ENCODE measurements at regions not wholly inside any gene's neighbourhood (a gene's known extent, or its start where the extent isn't known, plus 50 kb on each side); places are given as distances from the start of the nearest gene placed in this dataset.
"Not testable (repeated sequence)": the region's sequence is repeated elsewhere in the genome, so short reads cannot be mapped to it uniquely, and the experiment has no call there.

DNA sequence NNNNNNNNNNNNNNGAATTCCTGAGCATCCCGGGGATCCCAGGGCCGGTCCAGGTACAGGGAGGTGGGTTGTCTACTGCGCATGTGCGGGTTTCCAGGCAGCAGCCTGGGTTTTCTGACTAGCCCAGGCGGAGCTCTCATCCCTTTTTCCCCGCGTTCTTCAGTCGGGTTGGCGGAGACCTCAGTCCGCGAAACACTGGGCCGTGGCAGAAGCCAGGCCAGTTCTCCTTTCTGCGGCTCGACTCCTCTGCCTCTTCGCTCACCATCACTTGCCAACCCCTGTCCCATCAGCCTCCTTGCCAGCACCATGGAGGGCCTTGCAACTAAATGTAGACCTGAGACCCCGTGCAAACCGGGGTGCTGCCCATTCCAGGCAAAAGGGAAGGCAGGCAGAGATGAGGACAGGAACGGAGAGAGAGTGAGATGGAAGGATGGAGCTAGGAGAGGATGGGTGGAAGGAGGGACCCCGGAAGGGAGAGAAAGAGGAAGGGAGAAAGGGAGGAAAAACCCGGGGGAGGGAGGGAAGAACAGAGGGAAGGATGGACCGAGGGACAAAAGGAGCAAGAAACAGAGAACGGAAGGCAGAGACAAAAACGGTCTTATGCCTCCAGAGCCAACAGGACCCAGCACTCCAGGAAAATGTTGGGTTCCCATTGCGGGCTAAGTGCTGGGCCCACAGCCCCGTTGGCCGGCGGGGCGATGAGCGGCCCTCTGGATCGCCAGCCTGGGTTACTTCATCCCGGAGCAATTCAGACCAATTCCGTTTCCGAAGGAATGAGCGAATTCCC, 445.4 kb upstream of the DEFB115 start:
- Histone ChIP-seq H3K9me3 (ENCODE audit: control extremely low read depth in 1 of 5, control insufficient read depth in 4 of 5, insufficient read depth in 2 of 5, low read depth in 1 of 5, low read length in 4 of 5) (peaks cover 0 to 35% (median 33%) of the 10 kb centered on the region in 5 experiments), H3K27me3 (replicated peaks in 2 of 5; ENCODE audit: control insufficient read depth in 4 of 5, insufficient read depth in 5 of 5, low read length in 4 of 5) (peaks cover 0 to 9% (median 0%) of the 10 kb centered on the region in 5 experiments), H3K4me3 (ENCODE audit: control insufficient read depth in 1 of 7, extremely low read depth in 1 of 7, insufficient read depth in 4 of 7, low read depth in 2 of 7, low read length in 6 of 7) (peak overlapping the region in 2 of 7 experiments; percentile 34 to 61), H3K27ac (ENCODE audit: insufficient read depth in 1 of 2, low read depth in 1 of 2, low read length in 2 of 2, poor library complexity in 1 of 2, severe bottlenecking in 2 of 2) (no peak overlapping the region), H3K36me3 (ENCODE audit: control insufficient read depth in 4 of 4, insufficient read depth in 4 of 4, low read length in 3 of 4) (no peaks in the 10 kb centered on the region), H3K4me1 (ENCODE audit: control extremely low read depth in 1 of 4, control insufficient read depth in 4 of 4, insufficient read depth in 4 of 4, low read length in 3 of 4) (peaks cover 0 to 2% (median 0%) of the 10 kb centered on the region in 4 experiments)
- CTCF ChIA-PET, result no interaction called here
- POLR2A ChIA-PET, result no interaction called here
- DNase-seq, result peak; percentile 24 to 69 (median 59)
- 75% methylated on average over 34 of the region's 34 CpGs for WGBS (ENCODE audit: insufficient coverage)

DNA sequence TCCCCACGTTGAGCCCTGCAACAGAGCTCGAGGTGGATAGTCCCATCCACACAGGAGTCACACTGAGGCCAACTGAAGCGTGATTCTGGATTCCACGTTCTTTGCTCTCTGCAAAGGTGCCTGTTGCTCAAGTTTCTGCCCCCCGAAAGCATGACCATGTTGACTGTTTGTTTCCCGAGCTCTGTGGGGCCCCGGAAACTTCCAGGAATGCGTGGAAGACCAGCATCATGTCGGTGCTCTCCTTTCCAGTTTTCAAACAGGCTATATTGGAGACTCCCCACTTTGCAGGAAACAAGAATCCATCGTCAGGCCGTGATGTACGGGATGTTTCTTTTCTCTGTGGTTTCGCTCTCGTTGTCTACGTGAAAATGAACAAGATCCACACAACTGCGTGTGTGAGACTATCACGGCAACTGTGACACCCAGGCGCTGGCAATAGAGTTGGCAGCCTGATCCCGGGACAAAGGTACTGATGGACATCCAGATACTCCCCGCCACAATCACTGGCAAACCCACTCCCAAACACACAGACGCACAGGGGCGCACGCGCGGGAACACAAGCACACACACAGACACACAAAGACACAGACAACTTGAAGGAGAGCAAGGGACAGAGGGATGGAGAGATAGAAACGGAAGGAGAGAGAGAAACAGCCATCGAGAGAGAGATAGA, 444.6 kb upstream of the DEFB115 start:
- Histone ChIP-seq H3K9me3 (ENCODE audit: control extremely low read depth in 1 of 5, control insufficient read depth in 4 of 5, insufficient read depth in 2 of 5, low read depth in 1 of 5, low read length in 4 of 5) (peaks cover 0 to 36% (median 33%) of the 10 kb centered on the region in 5 experiments), H3K27me3 (replicated peaks in 2 of 5; ENCODE audit: control insufficient read depth in 4 of 5, insufficient read depth in 5 of 5, low read length in 4 of 5) (peaks cover 0 to 9% (median 0%) of the 10 kb centered on the region in 5 experiments), H3K27ac (ENCODE audit: insufficient read depth in 1 of 2, low read depth in 1 of 2, low read length in 2 of 2, poor library complexity in 1 of 2, severe bottlenecking in 2 of 2) (no peak overlapping the region), H3K4me1 (ENCODE audit: control extremely low read depth in 1 of 4, control insufficient read depth in 4 of 4, insufficient read depth in 4 of 4, low read length in 3 of 4) (peaks cover 0 to 2% (median 0%) of the 10 kb centered on the region in 4 experiments), H3K4me3 (ENCODE audit: control insufficient read depth in 1 of 7, extremely low read depth in 1 of 7, insufficient read depth in 4 of 7, low read depth in 2 of 7, low read length in 6 of 7) (no peak overlapping the region), H3K36me3 (ENCODE audit: control insufficient read depth in 4 of 4, insufficient read depth in 4 of 4, low read length in 3 of 4) (no peaks in the 10 kb centered on the region)
- DNase-seq, result no peak
- ChIA-PET POLR2A (no interaction called here), CTCF (no interaction called here)
- 80% methylated on average over 25 of the region's 27 CpGs for WGBS (ENCODE audit: insufficient coverage)

DNA sequence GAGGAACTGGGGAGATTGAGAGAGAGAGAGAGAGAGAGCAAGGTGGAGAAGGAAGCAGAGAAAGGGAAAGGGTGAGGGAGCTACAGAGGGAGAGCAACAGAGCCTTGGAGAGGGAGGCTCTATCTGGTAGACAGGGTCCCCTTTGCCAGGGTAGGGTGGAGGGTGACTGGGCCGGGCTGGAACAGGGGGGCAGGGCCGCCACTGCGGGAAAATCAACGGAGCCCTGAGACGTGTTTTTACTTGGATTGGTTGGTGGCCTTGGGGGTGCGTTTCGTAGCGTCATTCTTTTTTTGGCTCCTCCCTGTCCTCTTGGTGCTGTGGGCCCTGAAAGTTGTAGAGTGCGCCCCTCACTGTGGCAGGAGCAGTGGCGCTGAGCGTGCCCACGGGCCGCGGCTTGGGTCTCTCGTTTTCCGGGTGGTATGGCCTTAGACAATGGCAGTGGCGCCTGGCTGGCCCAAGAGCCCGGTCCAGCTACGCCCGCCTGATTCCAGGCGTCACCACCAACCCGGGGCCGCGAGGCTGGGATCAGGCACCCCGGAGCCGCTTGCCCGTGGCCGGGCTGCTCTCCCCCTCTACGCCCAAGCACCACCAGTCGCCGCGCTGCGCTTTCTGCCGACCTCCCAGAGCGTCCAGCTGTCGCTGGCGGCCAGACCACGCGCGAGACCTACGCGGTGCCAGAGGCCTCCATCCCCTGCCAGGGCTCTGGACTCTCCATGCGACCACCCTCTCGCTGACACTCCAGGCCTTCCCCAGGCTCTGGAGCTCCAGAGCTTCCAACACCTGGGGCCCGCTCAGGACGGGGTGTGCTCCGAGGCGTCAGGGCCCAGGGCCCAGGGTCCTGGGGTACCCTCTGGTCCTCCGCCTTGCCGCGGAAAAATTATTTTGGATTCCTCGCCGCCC, 443.8 kb upstream of the DEFB115 start:
- H3K9me3 ChIP-seq (ENCODE audit: control extremely low read depth in 1 of 5, control insufficient read depth in 4 of 5, insufficient read depth in 2 of 5, low read depth in 1 of 5, low read length in 4 of 5), result peaks cover 0 to 36% (median 33%) of the 10 kb centered on the region in 5 experiments
- H3K4me3 ChIP-seq (ENCODE audit: control insufficient read depth in 1 of 7, extremely low read depth in 1 of 7, insufficient read depth in 4 of 7, low read depth in 2 of 7, low read length in 6 of 7); H3K27me3 ChIP-seq (replicated peaks in 2 of 5; ENCODE audit: control insufficient read depth in 4 of 5, insufficient read depth in 5 of 5, low read length in 4 of 5); DNase-seq; H3K36me3 ChIP-seq (ENCODE audit: control insufficient read depth in 4 of 4, insufficient read depth in 4 of 4, low read length in 3 of 4); CTCF ChIA-PET; POLR2A ChIA-PET; H3K27ac ChIP-seq (ENCODE audit: insufficient read depth in 1 of 2, low read depth in 1 of 2, low read length in 2 of 2, poor library complexity in 1 of 2, severe bottlenecking in 2 of 2); H3K4me1 ChIP-seq (ENCODE audit: control extremely low read depth in 1 of 4, control insufficient read depth in 4 of 4, insufficient read depth in 4 of 4, low read length in 3 of 4): not testable (repeated sequence)
- WGBS (ENCODE audit: insufficient coverage), result 86% methylated on average over 48 of the region's 53 CpGs

DNA sequence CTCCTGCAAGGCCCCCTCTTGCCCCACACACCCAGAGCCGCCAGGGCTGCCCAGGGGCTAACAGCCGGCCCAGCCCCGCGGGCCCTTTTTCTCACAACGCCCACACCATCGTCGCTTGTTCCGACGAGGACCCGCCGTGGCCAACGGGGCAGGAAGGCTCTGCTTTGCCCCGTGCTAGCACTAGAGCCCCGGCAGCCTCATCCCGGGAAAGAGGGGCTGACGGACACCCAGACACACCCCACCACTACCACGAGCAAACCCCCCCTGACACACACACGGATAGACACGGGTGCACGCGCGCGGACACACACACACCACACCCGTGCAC, 443.2 kb upstream of the DEFB115 start:
- H3K4me3 ChIP-seq (ENCODE audit: control insufficient read depth in 1 of 7, extremely low read depth in 1 of 7, insufficient read depth in 4 of 7, low read depth in 2 of 7, low read length in 6 of 7); CTCF ChIA-PET; H3K27ac ChIP-seq (ENCODE audit: insufficient read depth in 1 of 2, low read depth in 1 of 2, low read length in 2 of 2, poor library complexity in 1 of 2, severe bottlenecking in 2 of 2); DNase-seq; H3K4me1 ChIP-seq (ENCODE audit: control extremely low read depth in 1 of 4, control insufficient read depth in 4 of 4, insufficient read depth in 4 of 4, low read length in 3 of 4); H3K27me3 ChIP-seq (replicated peaks in 2 of 5; ENCODE audit: control insufficient read depth in 4 of 5, insufficient read depth in 5 of 5, low read length in 4 of 5); H3K36me3 ChIP-seq (ENCODE audit: control insufficient read depth in 4 of 4, insufficient read depth in 4 of 4, low read length in 3 of 4); POLR2A ChIA-PET: not testable (repeated sequence)
- WGBS (ENCODE audit: insufficient coverage), result 77% methylated on average over 18 of the region's 24 CpGs
- H3K9me3 ChIP-seq (ENCODE audit: control extremely low read depth in 1 of 5, control insufficient read depth in 4 of 5, insufficient read depth in 2 of 5, low read depth in 1 of 5, low read length in 4 of 5), result peaks cover 0 to 36% (median 33%) of the 10 kb centered on the region in 5 experiments

DNA sequence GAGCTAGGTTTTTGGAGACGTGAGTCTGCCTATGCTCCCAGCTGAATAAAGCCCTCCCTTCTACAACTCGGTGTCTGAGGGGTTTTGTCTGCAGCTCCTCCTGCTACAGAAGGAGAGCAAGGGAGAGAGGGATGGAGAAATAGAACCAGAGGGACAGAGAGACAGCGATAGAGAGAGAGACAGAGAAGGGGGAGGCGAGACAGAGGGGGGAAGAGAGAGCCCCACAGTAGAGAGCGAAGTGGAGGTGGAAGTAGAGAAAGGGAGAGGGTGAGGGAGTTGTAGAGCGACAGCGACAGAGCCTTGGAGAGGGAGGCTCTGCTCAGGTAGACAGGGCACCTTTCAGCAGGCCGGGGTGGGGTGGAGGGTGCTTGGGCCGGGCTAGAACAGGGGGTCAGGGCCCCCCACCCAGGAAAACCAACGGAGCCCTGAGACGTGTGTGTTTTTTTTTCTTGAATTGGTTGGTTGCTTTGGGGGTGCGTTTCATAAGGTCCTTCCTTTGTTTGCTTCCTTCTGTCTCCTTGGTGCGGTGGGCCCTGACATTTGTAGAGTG, 442.4 kb upstream of the DEFB115 start:
- H3K4me3 ChIP-seq (ENCODE audit: control insufficient read depth in 1 of 7, extremely low read depth in 1 of 7, insufficient read depth in 4 of 7, low read depth in 2 of 7, low read length in 6 of 7); H3K36me3 ChIP-seq (ENCODE audit: control insufficient read depth in 4 of 4, insufficient read depth in 4 of 4, low read length in 3 of 4); CTCF ChIA-PET; POLR2A ChIA-PET; H3K27me3 ChIP-seq (replicated peaks in 2 of 5; ENCODE audit: control insufficient read depth in 4 of 5, insufficient read depth in 5 of 5, low read length in 4 of 5); H3K27ac ChIP-seq (ENCODE audit: insufficient read depth in 1 of 2, low read depth in 1 of 2, low read length in 2 of 2, poor library complexity in 1 of 2, severe bottlenecking in 2 of 2); H3K4me1 ChIP-seq (ENCODE audit: control extremely low read depth in 1 of 4, control insufficient read depth in 4 of 4, insufficient read depth in 4 of 4, low read length in 3 of 4); DNase-seq: not testable (repeated sequence)
- 69% methylated on average over 12 of the region's 13 CpGs for WGBS (ENCODE audit: insufficient coverage)
- H3K9me3 ChIP-seq (ENCODE audit: control extremely low read depth in 1 of 5, control insufficient read depth in 4 of 5, insufficient read depth in 2 of 5, low read depth in 1 of 5, low read length in 4 of 5), result peaks cover 0 to 36% (median 33%) of the 10 kb centered on the region in 5 experiments

DNA sequence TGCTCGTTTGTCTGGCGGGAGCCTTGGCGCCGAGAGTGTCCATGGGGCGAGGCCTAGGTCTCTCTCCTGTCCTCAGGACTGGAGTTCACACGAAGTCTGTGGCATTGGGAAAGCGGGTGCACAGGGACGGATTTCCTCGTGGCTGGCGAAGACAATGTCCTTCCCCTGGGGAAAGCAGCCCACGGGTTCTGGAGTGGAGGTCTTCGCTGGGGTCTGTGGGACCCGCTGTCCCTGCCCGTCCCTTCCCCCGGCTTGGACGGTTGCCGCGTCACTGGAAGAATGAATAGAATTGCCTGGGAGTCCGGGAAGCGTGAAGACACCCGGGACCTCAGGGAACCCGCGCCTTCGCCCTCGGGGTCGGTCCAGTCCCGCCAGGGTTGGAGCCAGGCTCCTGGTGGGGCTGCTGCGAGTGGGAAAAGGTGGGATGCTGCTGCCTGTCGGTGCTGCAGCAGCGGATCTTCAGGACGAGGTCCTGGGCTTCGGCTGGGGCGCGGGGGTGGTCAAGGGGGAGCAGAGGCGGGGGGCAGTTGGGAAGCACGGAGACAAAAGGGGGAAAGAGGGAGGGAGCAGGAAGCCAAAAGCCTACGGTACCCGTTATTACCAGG, 441.8 kb upstream of the DEFB115 start:
- peaks cover 0 to 9% (median 0%) of the 10 kb centered on the region in 5 experiments for H3K27me3 ChIP-seq (replicated peaks in 2 of 5; ENCODE audit: control insufficient read depth in 4 of 5, insufficient read depth in 5 of 5, low read length in 4 of 5)
- no peak overlapping the region for H3K27ac ChIP-seq (ENCODE audit: insufficient read depth in 1 of 2, low read depth in 1 of 2, low read length in 2 of 2, poor library complexity in 1 of 2, severe bottlenecking in 2 of 2)
- no peak for DNase-seq
- peaks cover 0 to 2% (median 0%) of the 10 kb centered on the region in 4 experiments for H3K4me1 ChIP-seq (ENCODE audit: control extremely low read depth in 1 of 4, control insufficient read depth in 4 of 4, insufficient read depth in 4 of 4, low read length in 3 of 4)
- ChIA-PET POLR2A (no interaction called here), CTCF (no interaction called here)
- 72% methylated on average over 38 of the region's 38 CpGs for WGBS (ENCODE audit: insufficient coverage)
- H3K4me3 ChIP-seq (ENCODE audit: control insufficient read depth in 1 of 7, extremely low read depth in 1 of 7, insufficient read depth in 4 of 7, low read depth in 2 of 7, low read length in 6 of 7), result peak overlapping the region in 1 of 7 experiments; percentile 23
- no peaks in the 10 kb centered on the region for H3K36me3 ChIP-seq (ENCODE audit: control insufficient read depth in 4 of 4, insufficient read depth in 4 of 4, low read length in 3 of 4)
- peaks cover 0 to 36% (median 33%) of the 10 kb centered on the region in 5 experiments for H3K9me3 ChIP-seq (ENCODE audit: control extremely low read depth in 1 of 5, control insufficient read depth in 4 of 5, insufficient read depth in 2 of 5, low read depth in 1 of 5, low read length in 4 of 5)
